B cell (primary cell): ENCODE measurements at regions not wholly inside any gene's neighbourhood (a gene's known extent, or its start where the extent isn't known, plus 50 kb on each side); places are given as distances from the start of the nearest gene placed in this dataset.

ENCODE experiments used
- CTCF ChIP-seq: fragments of 200-600 bp; IDR thresholded peaks from one replicate; pipeline ENCODE4 v1.8.0; 2022; ENCODE audit warnings: antibody characterized with exemption, mild to moderate bottlenecking
- EZH2 ChIP-seq: IDR thresholded peaks from 2 replicates; pipeline ENCODE4 v1.6.1; 2012; ENCODE audit warnings: borderline replicate concordance, low read depth, mild to moderate bottlenecking, moderate library complexity, low read length; ENCODE audit not compliant: insufficient read depth, poor library complexity, severe bottlenecking

DNA sequence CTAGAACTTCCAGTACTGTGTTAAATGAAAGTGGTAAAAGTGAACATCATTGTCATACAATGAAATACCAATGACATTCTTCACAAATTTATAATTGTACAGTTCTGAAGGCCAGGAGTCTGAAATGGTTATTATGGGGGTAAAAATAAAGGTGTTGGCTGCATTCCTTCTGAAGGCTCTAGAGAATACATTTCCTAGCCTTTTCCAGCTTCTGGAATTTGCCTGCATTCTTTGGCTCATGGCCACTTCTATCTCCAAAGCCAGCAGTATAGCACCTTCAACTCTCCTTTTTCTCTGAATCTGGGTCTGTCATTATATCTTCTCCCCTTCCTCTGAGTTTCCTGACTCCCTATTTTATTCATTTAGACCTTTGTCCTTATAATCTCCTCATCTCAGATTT lies 1232.7 kb upstream of the TENM4 start:
- TF ChIP-seq CTCF = no peak
- TF ChIP-seq EZH2 = no peak
